K562 (cell line): ENCODE measurements at regions not wholly inside any gene's neighbourhood (a gene's known extent, or its start where the extent isn't known, plus 50 kb on each side); places are given as distances from the start of the nearest gene placed in this dataset.

Source experiments
- ATAC-seq: fragments of 200-7000 bp; cut with Tn5 transposase; 3 replicates; pipeline ENCODE4 v1.9.1; 2020; ENCODE audit warnings: moderate library complexity
- BruUV-seq: library from RNA; stranded (reverse); fragments of 400-500 nt; replicated peaks from 2 replicates; lab custom pipeline; 2021; lab: Mats Ljungman, UMichigan
- CTCF ChIA-PET: fragments of 300-600 bp; formaldehyde crosslinking; extraction: SDS; loops from one replicate; lab custom pipeline; 2021; ENCODE audit warnings: low intra/inter-chr PET ratio; lab: Yijun Ruan, JAX
- POLR2A ChIA-PET: fragments of 300-600, 350-650 bp; sonication (Branson Sonifier 250); formaldehyde crosslinking; extraction: SDS; loops from one replicate; lab custom pipeline; 2021; ENCODE audit warnings: antibody characterized with exemption, inconsistent platforms; lab: Yijun Ruan, JAX
- DNase-seq, 4 experiments: peaks; one replicate each; pipeline versions ENCODE4 v3.0.0 to v3.0.0-alpha.2; 2011 to 2018; ENCODE audit warnings: low spot score in 3 of 4, mixed read lengths in 3 of 4; ENCODE audit errors: extremely low read depth in 1 of 4
- FAIRE-seq: peaks from 2 replicates; lab custom pipeline; 2011; peaks lifted over from hg19 to GRCh38; lab: Jason Lieb, UNC
- H2AFZ ChIP-seq: 2 replicates; pipeline ENCODE4 v1.6.0; 2011; ENCODE audit warnings: low read depth, low read length, control low read depth, inconsistent platforms
- H3K27ac ChIP-seq: fragments of 200-600 bp; 3 replicates; pipeline ENCODE4 v1.8.0; 2011; ENCODE audit warnings: low read depth, mild to moderate bottlenecking, control low read depth, inconsistent platforms, low read length, moderate library complexity, mixed read lengths; ENCODE audit errors: extremely low read depth
- H3K27me3 ChIP-seq, 2 experiments: fragments of 300-600 bp in 1 of 2; 2 replicates in 1 of 2; 3 replicates in 1 of 2; pipeline versions ENCODE4 v1.6.0 to v1.8.0; 2011; ENCODE audit warnings: inconsistent platforms in 2 of 2, low read length in 2 of 2, mild to moderate bottlenecking in 1 of 2, mixed read lengths in 1 of 2, moderate library complexity in 1 of 2; ENCODE audit not compliant: control insufficient read depth in 2 of 2, insufficient read depth in 2 of 2
- H3K36me3 ChIP-seq: fragments of 300-600 bp; 3 replicates; pipeline ENCODE4 v1.8.0; 2011; ENCODE audit warnings: mild to moderate bottlenecking, low read length, inconsistent platforms; ENCODE audit not compliant: control insufficient read depth, insufficient read depth
- H3K4me1 ChIP-seq, 2 experiments: fragments of 200-600 bp in 1 of 2; replicated peaks in 1 of 2; 2 replicates in 1 of 2; 3 replicates in 1 of 2; pipeline versions ENCODE4 v1.5.1 to v1.8.0; 2011; ENCODE audit warnings: inconsistent platforms in 2 of 2, low read length in 2 of 2, mild to moderate bottlenecking in 1 of 2, mixed read lengths in 1 of 2, moderate library complexity in 1 of 2; ENCODE audit not compliant: control insufficient read depth in 2 of 2, insufficient read depth in 2 of 2
- H3K4me2 ChIP-seq: 2 replicates; pipeline ENCODE4 v1.6.1; 2011; ENCODE audit warnings: low read length, control low read depth, inconsistent platforms, mixed read lengths; ENCODE audit not compliant: insufficient read depth
- H3K4me3 ChIP-seq: fragments of 200-600 bp; sonication (generic), shearing (Covaris generic); 2 replicates; pipeline ENCODE4 v1.5.1; 2016; ENCODE audit warnings: control low read depth, inconsistent platforms
- H3K79me2 ChIP-seq: fragments of 200-600 bp; 3 replicates; pipeline ENCODE4 v1.8.0; 2011; ENCODE audit warnings: low read length, inconsistent platforms; ENCODE audit not compliant: control insufficient read depth, insufficient read depth
- H3K9ac ChIP-seq, 2 experiments: 2 replicates each; pipeline versions ENCODE4 v1.6.0 to v1.6.1; 2011; ENCODE audit warnings: low read depth in 2 of 2, low read length in 2 of 2, control low read depth in 1 of 2, inconsistent platforms in 1 of 2, mild to moderate bottlenecking in 1 of 2, mixed read lengths in 1 of 2; ENCODE audit not compliant: insufficient read depth in 1 of 2
- H3K9me1 ChIP-seq: one replicate; pipeline ENCODE4 v1.6.0; 2011; ENCODE audit warnings: inconsistent platforms, mild to moderate bottlenecking, low read length, moderate library complexity; ENCODE audit not compliant: control insufficient read depth, insufficient read depth
- H3K9me3 ChIP-seq: replicated peaks from 2 replicates; pipeline ENCODE4 v1.5.1; 2011; ENCODE audit warnings: low read depth, low read length, inconsistent platforms; ENCODE audit not compliant: control insufficient read depth, insufficient read depth
- H4K20me1 ChIP-seq: replicated peaks from 2 replicates; pipeline ENCODE4 v1.6.1; 2011; ENCODE audit warnings: low read length, inconsistent platforms, mixed read lengths; ENCODE audit not compliant: control insufficient read depth, insufficient read depth
- ESRRA ChIP-seq: fragments of 450-650 bp; IDR thresholded peaks from 2 replicates; pipeline ENCODE4 v1.6.1; 2014; ENCODE audit warnings: low read depth, mild to moderate bottlenecking, moderate library complexity, borderline replicate concordance
- FOXK1 ChIP-seq: sonication (generic); formaldehyde crosslinking; IDR thresholded peaks from 2 replicates; pipeline ENCODE4 v1.8.0; 2022; ENCODE audit warnings: missing genetic modification reagents, mild to moderate bottlenecking, borderline replicate concordance
- GTF2A2 ChIP-seq: IDR thresholded peaks from 2 replicates; pipeline ENCODE4 v1.6.1; 2016; ENCODE audit warnings: mild to moderate bottlenecking, missing genetic modification characterization, missing compliant biosample characterization
- NFYB ChIP-seq: IDR thresholded peaks from 2 replicates; pipeline ENCODE4 v1.6.1; 2011; ENCODE audit warnings: mild to moderate bottlenecking, moderate library complexity; ENCODE audit not compliant: insufficient read length; ENCODE audit errors: extremely low read depth
- POU5F1 ChIP-seq: fragments of 150-350 bp; IDR thresholded peaks from 2 replicates; pipeline ENCODE4 v1.6.1; 2014; ENCODE audit warnings: borderline replicate concordance, low read length, low read depth, mild to moderate bottlenecking; ENCODE audit not compliant: partially characterized antibody
- TBL1XR1 ChIP-seq, 2 experiments: IDR thresholded peaks; 2 replicates each; pipeline ENCODE4 v1.6.1; 2012; ENCODE audit warnings: improper control_type of control experiment in 2 of 2, low read length in 2 of 2, mild to moderate bottlenecking in 1 of 2
- ZNF217 ChIP-seq: sonication (generic); formaldehyde crosslinking; IDR thresholded peaks from 2 replicates; pipeline ENCODE4 v1.8.0; 2022; ENCODE audit warnings: mild to moderate bottlenecking, missing genetic modification reagents
- WGBS: fragments of 100-300 bp; shearing (Covaris generic); methylation state at CpG from one replicate; pipeline ENCODE4 v1.1.6; 2016; ENCODE audit warnings: low coverage, mixed read lengths; ENCODE audit not compliant: insufficient coverage; ENCODE audit errors: missing lambda C conversion rate; 5-methylcytosine and 5-hydroxymethylcytosine counted together
- in situ Hi-C: fragments of 300-500 bp; cut with MboI; formaldehyde crosslinking; loops from 4 replicates; pipeline ENCODE4 v1.15.0; 2018; ENCODE audit warnings: inconsistent platforms, mixed read lengths
- intact Hi-C: fragments of 100-400 bp; cut with micrococcal nuclease; formaldehyde crosslinking; loops from 2 replicates; pipeline ENCODE4 v1.14.2; 2022
- TF ChIP-seq, protein P1 (sequence below): fragments of 200-400 bp; formaldehyde crosslinking; IDR thresholded peaks from 2 replicates; pipeline ENCODE4 v1.6.1; 2017; ENCODE audit warnings: mild to moderate bottlenecking, low read depth, low read length, moderate library complexity

- Histone ChIP-seq H4K20me1 (no peaks in the 10 kb centered on the region), H3K27me3 (no peaks in the 10 kb centered on the region), H3K9ac (no peak overlapping the region), H3K27ac (no peak overlapping the region), H3K79me2 (no peaks in the 10 kb centered on the region), H3K4me3 (no peak overlapping the region), H3K36me3 (no peaks in the 10 kb centered on the region), H2AFZ (no peak overlapping the region), H3K9me1 (no peaks in the 10 kb centered on the region), H3K9me3 (no peaks in the 10 kb centered on the region), H3K4me2 (no peak overlapping the region), H3K4me1 (no peaks in the 10 kb centered on the region)
- DNase-seq, result no peak
- ChIA-PET CTCF (no interaction called here), POLR2A (no interaction called here)
- no peak for ATAC-seq
- in situ Hi-C loops (loop anchor here (25.0 kb wide), 1 partner anchor 861 kb away; no protein-coding TSS in a partner anchor), intact Hi-C loops (no loop called here)
- FAIRE-seq, result no peak
- BruUV-seq, result no TSS peak
- 0% methylated on average over 1 of the region's 1 CpG for WGBS
- TF ChIP-seq, protein P1, sequence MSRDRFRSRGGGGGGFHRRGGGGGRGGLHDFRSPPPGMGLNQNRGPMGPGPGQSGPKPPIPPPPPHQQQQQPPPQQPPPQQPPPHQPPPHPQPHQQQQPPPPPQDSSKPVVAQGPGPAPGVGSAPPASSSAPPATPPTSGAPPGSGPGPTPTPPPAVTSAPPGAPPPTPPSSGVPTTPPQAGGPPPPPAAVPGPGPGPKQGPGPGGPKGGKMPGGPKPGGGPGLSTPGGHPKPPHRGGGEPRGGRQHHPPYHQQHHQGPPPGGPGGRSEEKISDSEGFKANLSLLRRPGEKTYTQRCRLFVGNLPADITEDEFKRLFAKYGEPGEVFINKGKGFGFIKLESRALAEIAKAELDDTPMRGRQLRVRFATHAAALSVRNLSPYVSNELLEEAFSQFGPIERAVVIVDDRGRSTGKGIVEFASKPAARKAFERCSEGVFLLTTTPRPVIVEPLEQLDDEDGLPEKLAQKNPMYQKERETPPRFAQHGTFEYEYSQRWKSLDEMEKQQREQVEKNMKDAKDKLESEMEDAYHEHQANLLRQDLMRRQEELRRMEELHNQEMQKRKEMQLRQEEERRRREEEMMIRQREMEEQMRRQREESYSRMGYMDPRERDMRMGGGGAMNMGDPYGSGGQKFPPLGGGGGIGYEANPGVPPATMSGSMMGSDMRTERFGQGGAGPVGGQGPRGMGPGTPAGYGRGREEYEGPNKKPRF, result no peak
- TF ChIP-seq GTF2A2 (no peak), NFYB (no peak), POU5F1 (no peak), FOXK1 (CRISPR knock-in tag) (no peak), ZNF217 (CRISPR knock-in tag) (no peak), TBL1XR1 (IDR thresholded peaks at IDR 0.05; ENCODE audit: low read length in 2 of 2) (no peak), ESRRA (no peak)
Observed at GRCh38 chr2:147025646-147026585, 818.9 kb upstream of the ACVR2A start.
